OCI-LY7 (cell line): ENCODE measurements at regions not wholly inside any gene's neighbourhood (a gene's known extent, or its start where the extent isn't known, plus 50 kb on each side); places are given as distances from the start of the nearest gene placed in this dataset.

ENCODE experiments used
- BruUV-seq: library from RNA; stranded (reverse); fragments of 400-500 nt; replicated peaks from 2 replicates; lab custom pipeline; 2021; lab: Mats Ljungman, UMichigan
- CTCF ChIA-PET: fragments of 300-600 bp; sonication (Branson Sonifier 250); formaldehyde crosslinking; loops from one replicate; lab custom pipeline; 2022; ENCODE audit warnings: antibody characterized with exemption; ENCODE audit not compliant: unreplicated experiment; lab: Charles Lee
- POLR2A ChIA-PET: fragments of 300-600 bp; sonication (Branson Sonifier 250); formaldehyde crosslinking; loops from one replicate; lab custom pipeline; 2022; ENCODE audit warnings: antibody characterized with exemption; lab: Charles Lee
- DNase-seq: peaks from one replicate; pipeline ENCODE4 v3.0.0-alpha.2; 2015; ENCODE audit warnings: low spot score
- H2AFZ ChIP-seq: fragments of 200-600 bp; sonication (generic), shearing (Covaris generic); 2 replicates; pipeline ENCODE4 v1.6.1; 2014; ENCODE audit warnings: mild to moderate bottlenecking, antibody characterized with exemption, low read length, moderate library complexity
- H3K27ac ChIP-seq: fragments of 200-600 bp; sonication (generic); 2 replicates; pipeline ENCODE4 v1.5.1; 2014; ENCODE audit warnings: mixed run types, low read depth, mild to moderate bottlenecking, moderate library complexity, low read length, inconsistent platforms; ENCODE audit not compliant: poor library complexity, severe bottlenecking
- H3K36me3 ChIP-seq: fragments of 200-600 bp; sonication (generic); 2 replicates; pipeline ENCODE4 v1.6.1; 2014; ENCODE audit warnings: mild to moderate bottlenecking, antibody characterized with exemption, low read length, moderate library complexity, mixed read lengths; ENCODE audit not compliant: insufficient read depth
- H3K4me1 ChIP-seq: fragments of 200-600 bp; sonication (generic); 2 replicates; pipeline ENCODE4 v1.5.1; 2014; ENCODE audit warnings: mild to moderate bottlenecking, low read length; ENCODE audit not compliant: insufficient read depth, poor library complexity, severe bottlenecking
- H3K4me2 ChIP-seq: fragments of 200-600 bp; sonication (generic); 2 replicates; pipeline ENCODE4 v1.6.1; 2014; ENCODE audit warnings: mild to moderate bottlenecking, low read length
- H3K4me3 ChIP-seq: fragments of 200-600 bp; sonication (generic); 2 replicates; pipeline ENCODE4 v1.5.1; 2014; ENCODE audit warnings: mild to moderate bottlenecking, low read depth, low read length; ENCODE audit not compliant: poor library complexity, severe bottlenecking
- H3K79me2 ChIP-seq: fragments of 200-600 bp; sonication (generic); 2 replicates; pipeline ENCODE4 v1.6.1; 2016; ENCODE audit warnings: low read depth, mild to moderate bottlenecking, low read length, moderate library complexity, mixed read lengths; ENCODE audit not compliant: insufficient read depth
- H3K9me2 ChIP-seq: fragments of 200-600 bp; sonication (generic); 2 replicates; pipeline ENCODE4 v1.6.1; 2016; ENCODE audit warnings: mild to moderate bottlenecking, low read length, mixed read lengths; ENCODE audit not compliant: insufficient read depth
- H3K9me3 ChIP-seq: fragments of 200-600 bp; sonication (generic); 2 replicates; pipeline ENCODE4 v1.6.1; 2014; ENCODE audit warnings: mild to moderate bottlenecking, mixed run types, low read length, mixed read lengths
- H4K20me1 ChIP-seq: fragments of 200-600 bp; sonication (generic); 2 replicates; pipeline ENCODE4 v1.6.1; 2014; ENCODE audit warnings: mild to moderate bottlenecking, antibody characterized with exemption, low read length, moderate library complexity, mixed read lengths; ENCODE audit not compliant: insufficient read depth
- CTCF ChIP-seq: fragments of 200-600 bp; sonication (generic); conservative IDR thresholded peaks from 2 replicates; pipeline ENCODE4 v1.5.1; 2014; ENCODE audit warnings: mild to moderate bottlenecking, antibody characterized with exemption, low read length, moderate library complexity, mixed read lengths
- EZH2phosphoT487 ChIP-seq: fragments of 200-600 bp; sonication (generic); IDR thresholded peaks from 2 replicates; pipeline ENCODE4 v1.6.1; 2018; ENCODE audit warnings: low read depth, borderline replicate concordance, mild to moderate bottlenecking, mixed run types, antibody characterized with exemption, low read length, moderate library complexity, mixed read lengths
- intact Hi-C: fragments of 100-400 bp; cut with micrococcal nuclease; formaldehyde crosslinking; loops from one replicate; pipeline ENCODE4 v1.10.0; 2022; ENCODE audit not compliant: unreplicated experiment

DNA sequence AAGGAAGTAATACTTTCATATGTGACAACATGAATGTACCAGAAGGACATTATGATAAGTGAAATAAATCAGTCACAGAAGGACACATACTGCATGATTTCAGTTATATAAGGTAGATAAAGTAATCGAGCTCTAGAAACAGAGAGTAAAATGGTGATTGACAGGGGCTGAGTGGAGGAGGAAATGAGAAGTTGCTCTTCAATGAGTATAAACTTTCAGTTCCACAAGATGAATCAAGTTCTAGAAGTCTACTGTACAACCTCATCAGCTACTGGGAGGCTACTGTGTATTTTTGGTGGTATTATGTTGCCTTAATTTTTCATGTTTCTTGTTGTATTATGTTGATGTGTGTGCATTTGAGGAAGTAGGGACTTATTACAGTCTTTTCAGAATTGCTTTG is 270.9 kb upstream of the GRIA3 start:
- intact Hi-C loops = no loop called here
- H4K20me1 ChIP-seq = no peaks in the 10 kb centered on the region
- H3K4me3 ChIP-seq = no peak overlapping the region
- no peaks in the 10 kb centered on the region for H3K9me2 ChIP-seq
- H3K79me2 ChIP-seq = no peaks in the 10 kb centered on the region
- ChIA-PET CTCF (no interaction called here), POLR2A (no interaction called here)
- H3K4me1 ChIP-seq = no peaks in the 10 kb centered on the region
- no TSS peak for BruUV-seq
- DNase-seq = no peak
- H3K9me3 ChIP-seq = no peaks in the 10 kb centered on the region
- no peak overlapping the region for H3K27ac ChIP-seq
- TF ChIP-seq CTCF (no peak), EZH2phosphoT487 (no peak)
- no peak overlapping the region for H2AFZ ChIP-seq
- no peak overlapping the region for H3K4me2 ChIP-seq
- H3K36me3 ChIP-seq = no peaks in the 10 kb centered on the region

DNA sequence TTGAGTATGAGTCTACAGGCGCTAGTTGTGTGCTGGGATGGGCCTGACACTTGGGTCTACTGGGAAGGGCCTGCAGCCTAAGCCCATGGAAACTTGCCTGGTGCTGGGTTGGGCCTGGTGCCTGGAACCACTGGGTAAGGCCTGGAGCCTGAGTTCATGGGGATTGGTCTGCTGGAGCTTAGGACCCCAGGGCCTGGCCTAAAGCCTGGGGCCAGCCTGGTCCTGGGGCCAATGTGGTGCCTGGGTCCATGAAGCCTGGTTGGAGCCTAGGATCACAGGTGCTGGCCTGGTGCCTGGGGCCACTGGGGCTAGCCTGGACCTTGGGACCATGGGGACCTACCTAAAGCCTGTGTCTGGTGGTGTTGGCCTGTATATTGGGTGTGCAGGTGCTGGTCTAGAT is 270.3 kb upstream of the GRIA3 start:
- no peak overlapping the region for H3K4me3 ChIP-seq
- H3K9me3 ChIP-seq = no peaks in the 10 kb centered on the region
- no peak overlapping the region for H3K4me2 ChIP-seq
- ChIA-PET POLR2A (no interaction called here), CTCF (no interaction called here)
- H3K27ac ChIP-seq = no peak overlapping the region
- H3K4me1 ChIP-seq = no peaks in the 10 kb centered on the region
- H3K9me2 ChIP-seq = no peaks in the 10 kb centered on the region
- no peaks in the 10 kb centered on the region for H3K36me3 ChIP-seq
- intact Hi-C loops = no loop called here
- no peaks in the 10 kb centered on the region for H3K79me2 ChIP-seq
- H2AFZ ChIP-seq = no peak overlapping the region
- no peak for TF ChIP-seq EZH2phosphoT487
- no peak for TF ChIP-seq CTCF
- H4K20me1 ChIP-seq = no peaks in the 10 kb centered on the region
- no TSS peak for BruUV-seq
- no peak for DNase-seq

DNA sequence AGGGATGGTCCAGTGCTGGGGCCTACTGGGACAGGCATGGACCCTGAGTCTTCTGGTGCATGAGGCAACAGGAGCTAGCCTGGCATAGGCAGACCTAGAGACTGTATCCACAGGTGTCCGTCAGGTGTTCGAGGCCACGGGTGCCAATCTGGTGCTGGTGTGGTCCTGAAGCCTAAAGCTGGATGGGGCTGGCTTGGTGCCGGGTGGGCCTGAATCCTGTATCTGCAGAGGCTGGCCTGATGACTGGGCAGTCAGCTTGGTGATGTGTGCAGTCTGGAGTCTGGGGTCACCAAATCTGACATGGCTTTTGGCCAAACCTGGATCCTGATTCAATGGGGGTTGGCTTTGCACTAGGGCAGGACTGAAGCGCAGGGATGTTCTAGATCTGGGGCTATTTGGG is 269.8 kb upstream of the GRIA3 start:
- Histone ChIP-seq H3K4me1 (no peaks in the 10 kb centered on the region), H2AFZ (no peak overlapping the region), H3K9me3 (no peaks in the 10 kb centered on the region), H3K4me3 (no peak overlapping the region), H3K79me2 (no peaks in the 10 kb centered on the region), H3K36me3 (no peaks in the 10 kb centered on the region), H3K27ac (no peak overlapping the region), H3K4me2 (no peak overlapping the region), H3K9me2 (no peaks in the 10 kb centered on the region), H4K20me1 (no peaks in the 10 kb centered on the region)
- no peak for DNase-seq
- no TSS peak for BruUV-seq
- POLR2A ChIA-PET = no interaction called here
- CTCF ChIA-PET = no interaction called here
- intact Hi-C loops = no loop called here
- TF ChIP-seq EZH2phosphoT487 (no peak), CTCF (no peak)
